Stimulated activated CD4-positive, alpha-beta T cell treated with anti-CD3 and anti-CD28 coated beads, TNF-alpha, amount 100 ng/mL, for 48 hours (primary cell): ENCODE measurements at regions not wholly inside any gene's neighbourhood (a gene's known extent, or its start where the extent isn't known, plus 50 kb on each side); places are given as distances from the start of the nearest gene placed in this dataset.
"Not testable (repeated sequence)": the region's sequence is repeated elsewhere in the genome, so short reads cannot be mapped to it uniquely, and the experiment has no call there.

ENCODE experiments used
- DNase-seq, 3 donors: peaks; one replicate each; pipeline ENCODE4 v3.0.0-alpha.2; 2020; ENCODE audit warnings: low read depth in 3 of 3

GRCh38 chr5:21341203-21341947, 1353.4 kb upstream of the CDH18 start:
- not testable (repeated sequence) for DNase-seq

- DNase-seq, result not testable (repeated sequence)
Observed at GRCh38 chr5:21340233-21340632, 1352.2 kb upstream of the CDH18 start.

- not testable (repeated sequence) for DNase-seq
Observed at GRCh38 chr5:21336478-21336877, 1348.5 kb upstream of the CDH18 start.

DNA sequence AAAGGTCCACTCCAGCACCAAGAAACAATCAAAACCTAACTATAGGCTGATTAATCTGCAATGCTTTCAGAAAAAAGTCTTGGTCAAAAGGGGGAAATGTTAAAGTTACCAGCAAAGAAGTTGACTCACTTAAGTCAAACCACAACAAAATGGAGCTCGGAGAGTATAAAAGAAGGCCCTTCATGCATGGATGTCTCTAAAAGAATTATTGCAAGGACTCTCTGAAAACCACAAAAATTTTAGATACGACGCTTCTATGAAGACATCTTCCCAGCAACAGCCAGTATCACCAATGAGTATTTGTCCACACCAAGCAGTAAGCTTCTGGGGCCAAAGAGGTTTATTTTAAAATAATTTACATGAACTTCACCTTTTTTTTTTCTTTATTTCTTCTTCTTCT, 1327.4 kb upstream of the CDH18 start:
- DNase-seq, result not testable (repeated sequence)

GRCh38 chr5:21301205-21301604, 1313.2 kb upstream of the CDH18 start:
- not testable (repeated sequence) for DNase-seq

GRCh38 chr5:21274361-21274760, 1286.4 kb upstream of the CDH18 start:
- DNase-seq, result not testable (repeated sequence)

- no peak for DNase-seq
Observed at GRCh38 chr5:21263361-21263760, 1275.4 kb upstream of the CDH18 start.

DNA sequence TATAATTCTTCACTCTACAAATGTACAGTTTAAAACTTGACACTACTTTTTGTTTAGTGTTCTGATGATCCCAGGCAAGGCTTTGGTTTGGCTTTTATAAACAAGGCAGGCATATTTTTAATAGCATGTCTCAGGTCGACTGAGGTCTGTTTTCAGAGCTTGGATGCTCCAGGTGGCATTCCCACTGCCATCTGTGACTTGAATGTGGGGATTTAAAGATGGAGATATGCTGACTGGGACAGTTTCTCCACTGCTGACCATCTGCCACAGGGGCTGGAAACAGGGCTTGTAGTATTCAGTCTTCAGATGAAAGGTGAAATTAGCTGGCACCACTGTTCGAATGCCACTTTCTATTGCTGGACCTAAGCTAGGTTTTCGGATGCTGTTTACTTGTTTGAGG, 1266.2 kb upstream of the CDH18 start:
- DNase-seq, result no peak

DNA sequence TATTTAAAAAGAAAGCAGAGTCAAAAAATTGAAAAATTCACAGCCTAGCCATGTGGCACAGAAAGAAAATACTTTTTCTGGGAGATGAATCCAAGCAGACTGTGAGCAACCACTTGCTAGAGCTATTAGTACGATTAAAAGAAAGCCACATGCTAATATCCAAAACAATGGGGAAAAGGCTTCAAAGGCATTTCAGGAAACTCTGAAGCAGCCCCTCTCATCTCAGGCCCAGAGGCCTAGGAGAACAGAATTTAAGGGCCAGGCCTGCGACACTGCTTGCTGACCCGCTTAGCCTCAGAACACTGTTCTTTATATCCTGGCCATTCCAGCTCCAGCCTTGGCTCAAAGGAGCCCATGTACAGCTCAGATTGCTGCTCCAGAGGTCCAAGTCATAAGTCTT, 1257.0 kb upstream of the CDH18 start:
- no peak for DNase-seq

GRCh38 chr5:21238786-21239185, 1250.8 kb upstream of the CDH18 start:
- no peak for DNase-seq

DNA sequence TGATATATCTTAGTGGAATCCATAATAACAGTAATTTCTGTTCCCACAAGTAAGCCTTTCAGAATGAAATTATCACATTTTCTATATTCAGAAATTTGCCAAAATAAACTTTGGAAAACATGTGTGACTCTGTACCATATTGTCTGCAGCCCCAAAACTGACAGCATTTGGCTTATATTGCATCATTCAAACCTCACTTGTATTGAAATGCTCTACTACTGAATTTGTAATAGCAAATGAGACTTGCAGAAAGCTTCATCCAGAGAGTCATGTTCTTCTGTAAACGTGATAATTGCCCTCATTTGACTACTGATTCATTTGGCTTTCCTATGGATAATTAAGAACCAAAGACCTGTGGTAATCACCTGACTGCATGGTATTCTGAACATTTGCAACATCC, 1249.5 kb upstream of the CDH18 start:
- DNase-seq, result no peak

DNA sequence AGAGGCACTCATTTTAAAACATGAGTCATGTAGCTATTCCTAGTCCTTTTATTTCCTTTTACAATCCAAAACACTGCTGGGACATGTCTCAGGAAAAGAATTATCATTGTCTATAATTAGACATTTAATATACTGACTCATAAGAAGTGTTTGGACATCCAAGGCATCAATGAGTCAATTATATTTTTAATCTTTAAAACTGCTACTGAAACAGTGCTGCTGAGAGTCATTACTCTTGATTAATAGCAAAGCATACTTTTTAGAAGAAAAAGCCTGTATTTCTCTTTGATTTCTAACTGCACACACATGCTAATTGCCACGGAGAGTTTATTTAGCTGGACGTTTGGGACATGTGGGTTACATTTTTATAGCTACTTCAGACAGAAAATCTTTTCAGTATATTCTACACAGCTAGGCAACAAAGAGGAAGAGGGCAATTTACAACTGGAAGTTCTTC, 1249.0 kb upstream of the CDH18 start:
- DNase-seq, result no peak

DNA sequence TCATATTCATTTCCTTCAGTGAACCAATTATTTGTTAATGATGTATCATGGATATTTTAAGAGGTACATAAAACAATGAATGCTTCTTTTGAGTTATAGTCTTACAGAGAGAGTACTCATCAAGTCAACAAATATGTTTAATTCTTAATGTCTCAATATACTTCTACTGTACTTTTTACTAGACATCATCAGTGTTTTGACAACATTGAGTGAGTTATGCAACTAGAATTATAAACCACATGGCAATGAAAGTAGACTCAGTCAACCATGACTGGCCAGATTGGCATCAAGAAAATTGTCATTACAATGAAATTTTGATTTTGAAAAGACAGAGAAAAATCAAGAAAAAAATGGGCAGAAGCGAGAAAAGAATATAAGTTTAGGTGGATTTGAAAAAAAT, 1248.1 kb upstream of the CDH18 start:
- DNase-seq, result no peak

DNA sequence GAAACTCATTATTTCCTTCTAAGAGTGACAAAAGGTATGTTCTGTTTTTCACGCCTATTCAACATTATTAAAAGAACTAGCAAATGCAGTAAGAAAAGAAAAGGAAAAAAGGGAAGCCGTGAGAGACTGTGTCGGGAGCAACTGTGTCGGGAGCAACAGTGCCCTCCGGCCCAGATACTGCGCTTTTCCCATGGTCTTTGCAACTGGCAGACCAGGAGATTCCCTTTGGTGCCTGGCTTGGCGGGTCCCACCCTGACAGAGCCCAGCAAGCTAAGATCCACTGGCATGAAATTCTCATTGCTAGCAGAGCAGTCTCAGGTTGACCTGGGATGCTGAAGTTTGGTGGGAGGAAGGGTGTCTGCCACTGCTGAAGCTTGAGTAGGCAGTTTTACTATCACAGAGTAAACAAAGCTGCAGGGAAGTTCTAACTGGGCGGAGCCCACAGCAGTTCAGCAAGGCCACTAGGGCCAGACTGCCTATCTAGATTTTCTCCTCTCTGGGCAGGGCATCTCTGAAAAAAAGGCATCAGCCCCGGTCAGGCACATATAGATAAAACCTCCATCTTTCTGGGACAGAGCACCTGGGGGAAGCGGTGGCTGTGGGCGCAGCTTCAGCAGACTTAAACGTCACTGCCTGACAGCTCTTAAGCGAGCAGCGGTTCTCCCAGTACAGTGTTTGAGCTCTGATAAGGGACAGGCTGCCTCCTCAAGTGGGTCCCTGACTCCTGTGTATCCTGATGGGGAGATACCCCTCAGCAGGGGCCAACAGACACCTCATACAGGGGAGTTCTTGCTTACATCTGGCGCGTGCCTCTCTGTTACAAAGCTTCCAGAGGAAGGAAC, 1237.4 kb upstream of the CDH18 start:
- no peak for DNase-seq

DNA sequence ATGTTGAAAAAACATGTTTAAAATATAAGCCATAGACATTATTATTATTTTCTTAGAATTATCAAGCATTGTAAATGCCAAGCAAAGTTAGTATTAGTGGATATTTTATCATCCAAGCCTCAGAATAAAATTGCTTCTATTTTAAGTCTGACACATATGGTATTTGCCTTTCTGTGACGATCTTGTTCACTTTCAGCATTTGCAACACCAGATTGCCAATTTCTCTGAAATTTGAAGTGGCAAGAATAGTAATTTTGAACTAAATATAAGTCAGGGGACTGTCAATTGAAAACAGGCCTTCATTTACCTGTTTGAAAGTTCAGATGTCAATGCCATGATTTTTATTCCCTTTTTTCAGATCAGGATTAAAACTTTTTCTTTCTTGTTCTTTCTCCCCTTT, 1233.6 kb upstream of the CDH18 start:
- DNase-seq, result no peak

GRCh38 chr5:21219966-21220365, 1232.0 kb upstream of the CDH18 start:
- DNase-seq, result no peak

GRCh38 chr5:21219251-21219650, 1231.3 kb upstream of the CDH18 start:
- no peak for DNase-seq

GRCh38 chr5:21212026-21212425, 1224.0 kb upstream of the CDH18 start:
- no peak for DNase-seq

- no peak for DNase-seq
Observed at GRCh38 chr5:21209409-21209808, 1221.4 kb upstream of the CDH18 start.

DNA sequence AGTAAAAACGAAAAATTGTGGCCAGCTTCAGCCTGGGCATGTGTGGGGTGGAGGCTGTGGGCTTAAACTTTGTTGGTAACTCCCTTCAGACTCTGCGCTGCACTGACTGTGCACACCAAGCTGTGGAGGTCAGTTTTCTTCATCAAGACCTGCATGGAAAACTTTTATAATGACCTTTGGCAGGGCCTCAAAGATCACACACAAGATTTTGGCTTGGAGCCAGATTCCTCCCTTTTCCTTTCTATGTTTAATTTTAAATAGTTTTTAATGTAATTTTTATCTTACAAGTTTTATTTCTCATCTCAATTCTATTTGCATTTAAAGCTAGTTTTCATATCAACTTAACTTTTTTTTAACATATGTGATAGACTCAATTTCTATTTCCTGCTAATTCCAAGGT, 1211.1 kb upstream of the CDH18 start:
- no peak for DNase-seq

- no peak for DNase-seq
Observed at GRCh38 chr5:21195145-21195544, 1207.1 kb upstream of the CDH18 start.

DNA sequence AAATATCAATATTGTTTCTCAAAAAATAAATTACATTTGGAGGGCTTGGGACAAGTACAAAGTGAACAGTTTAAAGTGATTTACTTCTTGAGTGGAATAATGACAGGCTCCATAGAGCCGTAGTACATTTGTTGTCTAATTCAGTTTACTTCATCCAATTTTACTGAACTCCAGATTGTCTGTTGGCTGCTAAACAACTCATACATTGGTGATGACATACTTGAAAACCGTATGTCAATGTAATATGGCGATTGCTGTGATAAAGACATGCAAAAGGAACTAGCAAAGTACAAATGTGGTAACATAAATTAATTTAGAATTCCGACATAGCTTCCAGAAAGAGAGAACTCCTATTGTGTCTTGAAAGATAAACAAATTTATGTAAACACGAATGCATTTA, 1197.5 kb upstream of the CDH18 start:
- DNase-seq, result no peak

- DNase-seq, result no peak
Observed at GRCh38 chr5:21184581-21184980, 1196.6 kb upstream of the CDH18 start.
